PC-9 (cell line): ENCODE measurements at regions not wholly inside any gene's neighbourhood (a gene's known extent, or its start where the extent isn't known, plus 50 kb on each side); places are given as distances from the start of the nearest gene placed in this dataset.
"Not testable (repeated sequence)": the region's sequence is repeated elsewhere in the genome, so short reads cannot be mapped to it uniquely, and the experiment has no call there.

Experiments used
- BruUV-seq: library from RNA; stranded (reverse); fragments of 400-500 nt; replicated peaks from 2 replicates; lab custom pipeline; 2021; lab: Mats Ljungman, UMichigan
- CTCF ChIA-PET: fragments of 300-600 bp; sonication (Branson Sonifier 250); formaldehyde crosslinking; loops from one replicate; lab custom pipeline; 2022; ENCODE audit warnings: antibody characterized with exemption; lab: Charles Lee
- POLR2A ChIA-PET: fragments of 300-600 bp; sonication (Branson Sonifier 250); formaldehyde crosslinking; loops from one replicate; lab custom pipeline; 2022; ENCODE audit warnings: antibody characterized with exemption; ENCODE audit not compliant: unreplicated experiment; lab: Charles Lee
- DNase-seq, 2 experiments: peaks; one replicate each; pipeline versions ENCODE4 v3.0.0 to v3.0.0-alpha.2; 2015 to 2022; ENCODE audit warnings: mixed read lengths in 1 of 2
- H2AFZ ChIP-seq: fragments of 200-600 bp; sonication (generic); 2 replicates; pipeline ENCODE4 v1.8.1; 2017; ENCODE audit warnings: antibody characterized with exemption
- H3F3A ChIP-seq: fragments of 200-600 bp; sonication (generic); 2 replicates; pipeline ENCODE4 v1.8.1; 2017; ENCODE audit warnings: antibody characterized with exemption, mild to moderate bottlenecking, low read depth; ENCODE audit not compliant: insufficient read depth
- H3K27ac ChIP-seq: fragments of 200-600 bp; sonication (generic); 2 replicates; pipeline ENCODE4 v1.6.1; 2016; ENCODE audit warnings: mixed run types
- H3K27me3 ChIP-seq: fragments of 200-600 bp; sonication (generic); 2 replicates; pipeline ENCODE4 v1.6.1; 2016; ENCODE audit warnings: low read depth, mixed run types; ENCODE audit not compliant: insufficient read depth
- H3K36me3 ChIP-seq: fragments of 200-600 bp; sonication (generic); 2 replicates; pipeline ENCODE4 v1.6.1; 2016; ENCODE audit warnings: low read depth, mixed run types
- H3K4me1 ChIP-seq: fragments of 200-600 bp; sonication (generic); replicated peaks from 2 replicates; pipeline ENCODE4 v1.6.1; 2016; ENCODE audit warnings: mixed run types; ENCODE audit not compliant: insufficient read depth
- H3K4me2 ChIP-seq: fragments of 200-600 bp; sonication (generic); 2 replicates; pipeline ENCODE4 v1.6.1; 2017; ENCODE audit warnings: mixed run types
- H3K4me3 ChIP-seq: fragments of 200-600 bp; sonication (generic); 2 replicates; pipeline ENCODE4 v1.6.1; 2016; ENCODE audit warnings: mixed run types
- H3K79me2 ChIP-seq: fragments of 200-600 bp; sonication (generic); 2 replicates; pipeline ENCODE4 v1.6.1; 2017; ENCODE audit warnings: low read depth, mixed run types
- H3K9me2 ChIP-seq: fragments of 200-600 bp; sonication (generic); 2 replicates; pipeline ENCODE4 v1.8.1; 2017; ENCODE audit warnings: mild to moderate bottlenecking; ENCODE audit not compliant: insufficient read depth
- H3K9me3 ChIP-seq: fragments of 200-600 bp; sonication (generic); 2 replicates; pipeline ENCODE4 v1.8.1; 2016; ENCODE audit warnings: low read depth; ENCODE audit not compliant: insufficient read depth
- H4K20me1 ChIP-seq: fragments of 200-600 bp; sonication (generic); 2 replicates; pipeline ENCODE4 v1.8.1; 2017; ENCODE audit not compliant: insufficient read depth
- CTCF ChIP-seq: fragments of 200-600 bp; sonication (generic); conservative IDR thresholded peaks from 2 replicates; pipeline ENCODE4 v1.6.1; 2017; ENCODE audit warnings: mixed run types, antibody characterized with exemption, mild to moderate bottlenecking, moderate library complexity
- EZH2 ChIP-seq: fragments of 200-600 bp; sonication (generic); IDR thresholded peaks from 2 replicates; pipeline ENCODE4 v1.8.0; 2017; ENCODE audit warnings: antibody characterized with exemption, low read depth
- intact Hi-C: fragments of 100-400 bp; cut with micrococcal nuclease; formaldehyde crosslinking; loops from one replicate; pipeline ENCODE4 v1.10.0; 2022; ENCODE audit not compliant: unreplicated experiment

DNA sequence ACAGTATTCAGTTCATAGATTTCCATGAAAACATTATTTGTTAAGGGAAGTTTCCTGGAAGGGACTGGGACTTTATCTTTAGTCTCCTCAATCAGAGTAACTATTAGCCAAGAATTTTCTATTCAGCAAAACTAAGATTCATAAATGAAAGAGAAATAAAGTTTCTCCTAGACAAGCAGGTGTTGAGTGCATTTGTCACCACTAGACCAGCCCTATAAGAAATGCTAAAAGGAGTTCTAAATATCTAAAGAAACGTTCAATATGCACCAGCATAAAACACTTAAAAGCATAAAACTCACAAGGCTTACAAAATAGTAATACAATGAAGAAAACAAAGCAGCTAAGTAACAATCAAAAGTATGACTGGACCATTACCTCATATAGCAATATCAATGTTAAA, 423.0 kb downstream of the TECRL start:
- Histone ChIP-seq H3K27ac (no peak overlapping the region), H3K36me3 (no peaks in the 10 kb centered on the region), H4K20me1 (no peaks in the 10 kb centered on the region), H3K79me2 (no peaks in the 10 kb centered on the region), H3F3A (no peaks in the 10 kb centered on the region), H3K27me3 (no peaks in the 10 kb centered on the region), H2AFZ (no peak overlapping the region), H3K4me1 (no peaks in the 10 kb centered on the region), H3K9me3 (no peaks in the 10 kb centered on the region), H3K4me2 (no peak overlapping the region), H3K9me2 (no peaks in the 10 kb centered on the region), H3K4me3 (no peak overlapping the region)
- CTCF ChIA-PET: no interaction called here
- no peak for DNase-seq
- POLR2A ChIA-PET: no interaction called here
- intact Hi-C loops: no loop called here
- no peak for TF ChIP-seq EZH2
- TF ChIP-seq CTCF: no peak
- no TSS peak for BruUV-seq

GRCh38 chr4:63983224-63983623, 426.0 kb downstream of the TECRL start:
- Histone ChIP-seq H3K27me3 (no peaks in the 10 kb centered on the region), H3K79me2 (no peaks in the 10 kb centered on the region), H4K20me1 (no peaks in the 10 kb centered on the region), H3K4me1 (no peaks in the 10 kb centered on the region), H3K4me2 (no peak overlapping the region), H3K4me3 (no peak overlapping the region), H3K9me2 (no peaks in the 10 kb centered on the region), H3K9me3 (no peaks in the 10 kb centered on the region), H2AFZ (no peak overlapping the region), H3K27ac (no peak overlapping the region), H3F3A (no peaks in the 10 kb centered on the region), H3K36me3 (no peaks in the 10 kb centered on the region)
- TF ChIP-seq EZH2 (no peak), CTCF (no peak)
- intact Hi-C loops: no loop called here
- ChIA-PET CTCF (no interaction called here), POLR2A (no interaction called here)
- DNase-seq: no peak
- no TSS peak for BruUV-seq

- BruUV-seq: no TSS peak
- intact Hi-C loops: no loop called here
- Histone ChIP-seq H3K79me2 (no peaks in the 10 kb centered on the region), H3K4me3 (no peak overlapping the region), H4K20me1 (no peaks in the 10 kb centered on the region), H3K27me3 (no peaks in the 10 kb centered on the region), H3K4me1 (no peaks in the 10 kb centered on the region), H3K9me3 (no peaks in the 10 kb centered on the region), H3K27ac (no peak overlapping the region), H3F3A (no peaks in the 10 kb centered on the region), H2AFZ (no peak overlapping the region), H3K9me2 (no peaks in the 10 kb centered on the region), H3K4me2 (no peak overlapping the region), H3K36me3 (no peaks in the 10 kb centered on the region)
- CTCF ChIA-PET: no interaction called here
- POLR2A ChIA-PET: no interaction called here
- DNase-seq: no peak
- no peak for TF ChIP-seq EZH2
- no peak for TF ChIP-seq CTCF
Measured at GRCh38 chr4:63965875-63966274, 443.4 kb downstream of the TECRL start.

- CTCF ChIA-PET, POLR2A ChIA-PET: not testable (repeated sequence)
Measured at GRCh38 chr4:63942706-63943286, 466.5 kb downstream of the TECRL start.

More at GRCh38 chr4:63942706-63943286, 466.5 kb downstream of the TECRL start:
- H3K4me1 ChIP-seq, H3K4me2 ChIP-seq, H4K20me1 ChIP-seq, H3K9me2 ChIP-seq, H3K79me2 ChIP-seq, H3K4me3 ChIP-seq, H3K9me3 ChIP-seq, H3K27ac ChIP-seq, H2AFZ ChIP-seq, BruUV-seq, H3K36me3 ChIP-seq, intact Hi-C loops, H3K27me3 ChIP-seq, DNase-seq, H3F3A ChIP-seq: not testable (repeated sequence)
